B cell (primary cell): ENCODE measurements at regions not wholly inside any gene's neighbourhood (a gene's known extent, or its start where the extent isn't known, plus 50 kb on each side); places are given as distances from the start of the nearest gene placed in this dataset.

Experiments used
- ATAC-seq: fragments of 200-7000 bp; cut with Tn5 transposase; one replicate; pipeline ENCODE4 v1.10.0; 2021; ENCODE audit warnings: low read depth, mild to moderate bottlenecking, moderate number of reproducible peaks, moderate library complexity
- CTCF ChIA-PET: fragments of 350-600 bp; sonication (Branson Sonifier 250); formaldehyde crosslinking; loops from one replicate; lab custom pipeline; 2021; ENCODE audit warnings: antibody characterized with exemption, inconsistent platforms; lab: Charles Lee
- POLR2A ChIA-PET: fragments of 350-600 bp; sonication (Branson Sonifier 250); formaldehyde crosslinking; loops from one replicate; lab custom pipeline; 2021; ENCODE audit warnings: antibody characterized with exemption; lab: Charles Lee
- DNase-seq: peaks from one replicate; pipeline ENCODE4 v3.0.0; 2013
- H2AFZ ChIP-seq: 2 replicates; pipeline ENCODE4 v1.6.1; 2012; ENCODE audit warnings: mild to moderate bottlenecking, low read depth, low read length; ENCODE audit not compliant: insufficient read depth, poor library complexity, severe bottlenecking
- H3K27ac ChIP-seq, 2 donors: 1 replicate in 1 of 2; 2 replicates in 1 of 2; pipeline ENCODE4 v1.5.1; 2012 to 2013; ENCODE audit warnings: low read length in 2 of 2, mild to moderate bottlenecking in 2 of 2, moderate library complexity in 1 of 2
- H3K27me3 ChIP-seq, 4 experiments: fragments of 200-600 bp in 1 of 4; sonication (generic) in 1 of 4; replicated peaks in 1 of 4; 1 replicate in 2 of 4; 2 replicates in 2 of 4; pipeline versions ENCODE4 v1.6.1 to v1.7.0; 2013 to 2016; ENCODE audit warnings: low read length in 3 of 4, mild to moderate bottlenecking in 2 of 4, mixed read lengths in 1 of 4, moderate library complexity in 1 of 4; ENCODE audit not compliant: insufficient read depth in 4 of 4, control insufficient read depth in 3 of 4; ENCODE audit errors: control extremely low read depth in 1 of 4
- H3K36me3 ChIP-seq, 2 experiments: replicated peaks in 1 of 2; 1 replicate in 1 of 2; 2 replicates in 1 of 2; pipeline versions ENCODE4 v1.6.1 to v1.7.1; 2013; ENCODE audit warnings: low read length in 1 of 2; ENCODE audit not compliant: insufficient read depth in 2 of 2, control insufficient read depth in 1 of 2; ENCODE audit errors: control extremely low read depth in 1 of 2, extremely low read depth in 1 of 2
- H3K4me1 ChIP-seq, 2 donors: fragments of 200-600 bp in 1 of 2; sonication (generic) in 1 of 2; 1 replicate in 1 of 2; 2 replicates in 1 of 2; pipeline versions ENCODE4 v1.5.1 to v1.6.1; 2013 to 2017; ENCODE audit warnings: low read length in 2 of 2; ENCODE audit not compliant: control insufficient read depth in 2 of 2, insufficient read depth in 2 of 2
- H3K4me2 ChIP-seq: replicated peaks from 2 replicates; pipeline ENCODE3; 2012; ENCODE audit warnings: mild to moderate bottlenecking, low read depth, low read length; ENCODE audit not compliant: poor library complexity, severe bottlenecking
- H3K4me3 ChIP-seq, 5 experiments: fragments of 200-600 bp in 1 of 5; sonication (generic) in 1 of 5; 1 replicate in 3 of 5; 2 replicates in 2 of 5; pipeline versions ENCODE4 v1.5.1 to v1.7.0; 2011 to 2016; ENCODE audit warnings: low read length in 4 of 5, mild to moderate bottlenecking in 4 of 5, low read depth in 2 of 5, control low read depth in 1 of 5, moderate library complexity in 1 of 5; ENCODE audit not compliant: insufficient read depth in 1 of 5; ENCODE audit errors: control extremely low read depth in 1 of 5, extremely low read depth in 1 of 5
- H3K79me2 ChIP-seq: fragments of 200-600 bp; sonication (generic); one replicate; pipeline ENCODE4 v1.6.0; 2016; ENCODE audit warnings: low read length; ENCODE audit not compliant: control insufficient read depth, insufficient read depth
- H3K9ac ChIP-seq: fragments of 200-600 bp; sonication (generic); 2 replicates; pipeline ENCODE4 v1.6.1; 2017; ENCODE audit warnings: mild to moderate bottlenecking, low read length, moderate library complexity
- H3K9me3 ChIP-seq, 3 donors: one replicate each; pipeline versions ENCODE4 v1.6.1 to v1.7.1; 2013; ENCODE audit warnings: low read length in 2 of 3; ENCODE audit not compliant: control insufficient read depth in 2 of 3, insufficient read depth in 1 of 3; ENCODE audit errors: control extremely low read depth in 1 of 3
- H4K20me1 ChIP-seq: 2 replicates; pipeline ENCODE4 v1.6.0; 2012; ENCODE audit warnings: mild to moderate bottlenecking, low read length; ENCODE audit not compliant: insufficient read depth, control insufficient read depth, poor library complexity, severe bottlenecking
- H3K27ac Mint-ChIP-seq: one replicate; pipeline ENCODE4 v1.8.0; 2021; ENCODE audit warnings: mixed read lengths
- H3K27me3 Mint-ChIP-seq: one replicate; pipeline ENCODE4 v1.8.0; 2021; ENCODE audit warnings: mixed read lengths
- H3K4me1 Mint-ChIP-seq: one replicate; pipeline ENCODE4 v1.8.0; 2021; ENCODE audit warnings: mixed read lengths
- H3K4me3 Mint-ChIP-seq: one replicate; pipeline ENCODE4 v1.8.0; 2021; ENCODE audit warnings: mixed read lengths
- H3K9me3 Mint-ChIP-seq: one replicate; pipeline ENCODE4 v1.8.0; 2022; ENCODE audit warnings: mixed read lengths; ENCODE audit not compliant: insufficient read depth
- CTCF ChIP-seq: fragments of 200-600 bp; IDR thresholded peaks from one replicate; pipeline ENCODE4 v1.8.0; 2022; ENCODE audit warnings: antibody characterized with exemption, mild to moderate bottlenecking
- EZH2 ChIP-seq: IDR thresholded peaks from 2 replicates; pipeline ENCODE4 v1.6.1; 2012; ENCODE audit warnings: borderline replicate concordance, low read depth, mild to moderate bottlenecking, moderate library complexity, low read length; ENCODE audit not compliant: insufficient read depth, poor library complexity, severe bottlenecking
- WGBS: methylation state at CpG from one replicate; pipeline ENCODE4 v1.1.5; 2013; ENCODE audit warnings: missing lambda C conversion rate; ENCODE audit not compliant: insufficient coverage; 5-methylcytosine and 5-hydroxymethylcytosine counted together
- intact Hi-C: fragments of 100-400 bp; cut with micrococcal nuclease; formaldehyde crosslinking; loops from one replicate; pipeline ENCODE4 v1.10.0; 2022

GRCh38 chr18:2049986-2050385, 521.3 kb downstream of the METTL4 start:
- no peaks in the 10 kb centered on the region for H3K9me3 Mint-ChIP-seq
- Histone ChIP-seq H3K79me2 (no peaks in the 10 kb centered on the region), H3K36me3 (no peaks in the 10 kb centered on the region), H3K9me3 (peaks cover 0 to 2% (median 0%) of the 10 kb centered on the region in 3 donors), H3K9ac (no peak overlapping the region), H3K4me1 (peaks cover 4 to 9% of the 10 kb centered on the region in 2 donors), H2AFZ (peak overlapping the region; percentile 13), H3K4me3 (no peak overlapping the region), H3K27ac (no peak overlapping the region), H3K27me3 (no peaks in the 10 kb centered on the region), H3K4me2 (no peak overlapping the region), H4K20me1 (no peaks in the 10 kb centered on the region)
- 7% methylated on average over 3 of the region's 4 CpGs for WGBS
- no peak overlapping the region for H3K27ac Mint-ChIP-seq
- ChIA-PET CTCF (no interaction called here), POLR2A (no interaction called here)
- ATAC-seq (no peak), DNase-seq (no peak)
- H3K4me3 Mint-ChIP-seq = no peak overlapping the region
- H3K27me3 Mint-ChIP-seq = no peaks in the 10 kb centered on the region
- H3K4me1 Mint-ChIP-seq = peaks cover 5% of the 10 kb centered on the region
- TF ChIP-seq EZH2 (no peak), CTCF (no peak)
- intact Hi-C loops = no loop called here

GRCh38 chr18:2050702-2051201, 520.6 kb downstream of the METTL4 start:
- ChIA-PET CTCF (no interaction called here), POLR2A (no interaction called here)
- Histone ChIP-seq H3K79me2 (no peaks in the 10 kb centered on the region), H3K4me3 (no peak overlapping the region), H3K27ac (no peak overlapping the region), H3K4me1 (peaks cover 4 to 9% of the 10 kb centered on the region in 2 donors), H3K36me3 (no peaks in the 10 kb centered on the region), H3K4me2 (no peak overlapping the region), H2AFZ (no peak overlapping the region), H3K9me3 (peaks cover 0 to 1% (median 0%) of the 10 kb centered on the region in 3 donors), H3K9ac (no peak overlapping the region), H4K20me1 (no peaks in the 10 kb centered on the region), H3K27me3 (no peaks in the 10 kb centered on the region)
- WGBS = 100% methylated on average over 2 of the region's 3 CpGs
- DNase-seq (no peak), ATAC-seq (no peak)
- Mint-ChIP-seq H3K4me1 (peaks cover 5% of the 10 kb centered on the region), H3K4me3 (no peak overlapping the region), H3K27me3 (peaks cover 4% of the 10 kb centered on the region), H3K27ac (no peak overlapping the region), H3K9me3 (no peaks in the 10 kb centered on the region)
- intact Hi-C loops = no loop called here
- TF ChIP-seq CTCF (no peak), EZH2 (no peak)
